ENCODE measurements at regions not wholly inside any gene's neighbourhood (a gene's known extent, or its start where the extent isn't known, plus 50 kb on each side); places are given as distances from the start of the nearest gene placed in this dataset.
"Not testable (repeated sequence)": the region's sequence is repeated elsewhere in the genome, so short reads cannot be mapped to it uniquely, and the experiment has no call there.

GRCh38 chrX:27162496-27162895, 300.6 kb downstream of the PPP4R3C start:
- no peak for DNase-seq (ENCODE audit: extremely low read depth, low read depth)

- not testable (repeated sequence) for DNase-seq (ENCODE audit: extremely low read depth, low read depth)
Observed at GRCh38 chrX:27156921-27157320, 306.2 kb downstream of the PPP4R3C start.

GRCh38 chrX:27136325-27136724, 326.8 kb downstream of the PPP4R3C start:
- no peak for DNase-seq (ENCODE audit: extremely low read depth, low read depth)

- DNase-seq (ENCODE audit: extremely low read depth, low read depth): no peak
Observed at GRCh38 chrX:27132862-27133261, 330.3 kb downstream of the PPP4R3C start.

GRCh38 chrX:27087176-27087575, 376.0 kb downstream of the PPP4R3C start:
- not testable (repeated sequence) for DNase-seq (ENCODE audit: extremely low read depth, low read depth)

GRCh38 chrX:27086237-27086636, 376.9 kb downstream of the PPP4R3C start:
- no peak for DNase-seq (ENCODE audit: extremely low read depth, low read depth)

- no peak for DNase-seq (ENCODE audit: extremely low read depth, low read depth)
Observed at GRCh38 chrX:27085346-27085745, 377.8 kb downstream of the PPP4R3C start.

- no peak for DNase-seq (ENCODE audit: extremely low read depth, low read depth)
Observed at GRCh38 chrX:27078371-27078770, 384.8 kb downstream of the PPP4R3C start.

GRCh38 chrX:27057883-27058282, 405.3 kb downstream of the PPP4R3C start:
- no peak for DNase-seq (ENCODE audit: extremely low read depth, low read depth)

GRCh38 chrX:27039332-27039731, 423.8 kb downstream of the PPP4R3C start:
- no peak for DNase-seq (ENCODE audit: extremely low read depth, low read depth)

- no peak for DNase-seq (ENCODE audit: extremely low read depth, low read depth)
Observed at GRCh38 chrX:27008486-27008885, 454.7 kb downstream of the PPP4R3C start.

- DNase-seq (ENCODE audit: extremely low read depth, low read depth): no peak
Observed at GRCh38 chrX:26999634-27000033, 463.5 kb downstream of the PPP4R3C start.

GRCh38 chrX:26958261-26958660, 504.9 kb downstream of the PPP4R3C start:
- DNase-seq (ENCODE audit: extremely low read depth, low read depth): no peak

- DNase-seq (ENCODE audit: extremely low read depth, low read depth): no peak
Observed at GRCh38 chrX:26954029-26954428, 509.1 kb downstream of the PPP4R3C start.

- no peak for DNase-seq (ENCODE audit: extremely low read depth, low read depth)
Observed at GRCh38 chrX:26952213-26952612, 510.9 kb downstream of the PPP4R3C start.

- DNase-seq (ENCODE audit: extremely low read depth, low read depth): no peak
Observed at GRCh38 chrX:26927419-26927818, 535.7 kb downstream of the PPP4R3C start.

- no peak for DNase-seq (ENCODE audit: extremely low read depth, low read depth)
Observed at GRCh38 chrX:26925088-26925487, 538.1 kb downstream of the PPP4R3C start.

GRCh38 chrX:26922278-26922677, 540.9 kb downstream of the PPP4R3C start:
- no peak for DNase-seq (ENCODE audit: extremely low read depth, low read depth)

GRCh38 chrX:26918631-26919030, 544.5 kb downstream of the PPP4R3C start:
- DNase-seq (ENCODE audit: extremely low read depth, low read depth): no peak

GRCh38 chrX:26916991-26917390, 546.1 kb downstream of the PPP4R3C start:
- no peak for DNase-seq (ENCODE audit: extremely low read depth, low read depth)

GRCh38 chrX:26915064-26915463, 548.1 kb downstream of the PPP4R3C start:
- DNase-seq (ENCODE audit: extremely low read depth, low read depth): no peak

GRCh38 chrX:26914232-26914631, 548.9 kb downstream of the PPP4R3C start:
- no peak for DNase-seq (ENCODE audit: extremely low read depth, low read depth)

GRCh38 chrX:26911785-26912184, 551.4 kb downstream of the PPP4R3C start:
- DNase-seq (ENCODE audit: extremely low read depth, low read depth): not testable (repeated sequence)

GRCh38 chrX:26909728-26910127, 553.4 kb downstream of the PPP4R3C start:
- no peak for DNase-seq (ENCODE audit: extremely low read depth, low read depth)
